RWPE1 (cell line): ENCODE measurements at regions not wholly inside any gene's neighbourhood (a gene's known extent, or its start where the extent isn't known, plus 50 kb on each side); places are given as distances from the start of the nearest gene placed in this dataset.
A peak's percentile ranks its signal among the peaks of the same experiment; 100 is the strongest.

Experiments
- CTCF ChIA-PET: fragments of 350-600 bp; sonication (Branson Sonifier 250); formaldehyde crosslinking; extraction: SDS; loops from one replicate; lab custom pipeline; 2021; lab: Yijun Ruan, JAX
- POLR2A ChIA-PET: fragments of 400-600 bp; formaldehyde crosslinking; extraction: SDS; loops from one replicate; lab custom pipeline; 2020; ENCODE audit warnings: antibody characterized with exemption; ENCODE audit not compliant: low non-redundant PET; lab: Yijun Ruan, JAX
- DNase-seq: peaks from one replicate; pipeline ENCODE4 v3.0.0; 2012; ENCODE audit warnings: low spot score
- H3K27ac ChIP-seq: fragments of 450-650 bp; 2 replicates; pipeline ENCODE4 v1.5.1; 2017
- CTCF ChIP-seq: fragments of 450-650 bp; conservative IDR thresholded peaks from 2 replicates; pipeline ENCODE4 v1.5.1; 2017; ENCODE audit warnings: low read depth, mild to moderate bottlenecking

DNA sequence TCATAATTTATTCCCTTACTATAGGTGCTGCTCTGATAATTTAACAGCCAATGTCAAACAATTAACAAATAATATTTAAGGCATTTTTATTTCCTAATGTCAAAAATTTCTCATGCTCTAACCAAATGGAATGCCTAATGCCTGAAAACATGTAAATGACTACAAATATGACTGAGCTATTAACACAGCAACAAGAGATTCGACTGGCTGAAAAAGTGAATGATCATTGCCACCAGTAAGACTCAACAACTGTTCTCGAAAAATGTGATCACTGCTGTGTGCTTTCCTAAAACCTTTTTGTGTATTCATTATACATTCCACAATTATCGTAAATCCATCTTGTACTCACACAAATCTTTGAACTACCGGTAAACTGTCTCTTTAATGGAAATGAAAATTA, 118.7 kb downstream of the NPY start:
- H3K27ac ChIP-seq, result no peak overlapping the region
- CTCF ChIA-PET, result interaction anchor here (0.7 kb wide), 1 partner anchor 16 kb away, joined by 4 read pairs; no protein-coding TSS in a partner anchor

DNA sequence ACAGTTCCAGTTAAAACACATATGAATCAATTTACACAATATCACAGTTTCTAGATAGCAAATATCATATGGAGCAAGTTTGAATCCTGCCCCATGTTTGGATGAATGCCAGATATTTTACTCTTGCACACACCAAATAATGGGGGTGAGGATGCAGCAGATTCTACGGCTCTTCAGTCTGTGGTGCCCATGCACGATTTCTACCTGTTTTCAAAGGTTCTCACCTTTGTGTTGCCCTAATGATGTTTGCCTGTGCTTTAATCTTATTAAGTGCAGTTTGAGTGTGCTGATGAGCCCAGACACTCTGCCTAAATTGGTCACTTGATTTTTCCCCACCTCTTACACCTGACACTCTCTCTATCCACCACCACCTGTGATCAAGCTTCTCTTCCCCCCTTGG, 119.6 kb downstream of the NPY start:
- CTCF ChIA-PET, result no interaction called here
- POLR2A ChIA-PET, result no interaction called here
- DNase-seq, result no peak
- no peak for TF ChIP-seq CTCF
- no peak overlapping the region for H3K27ac ChIP-seq

More for the DNA sequence above, 118.7 kb downstream of the NPY start:
- no peak for DNase-seq
- TF ChIP-seq CTCF, result no peak
- POLR2A ChIA-PET, result no interaction called here

- ChIA-PET CTCF (no interaction called here), POLR2A (no interaction called here)
- no peak overlapping the region for H3K27ac ChIP-seq
- TF ChIP-seq CTCF, result no peak
- DNase-seq, result no peak
Observed at GRCh38 chr7:24404315-24404714, 120.3 kb downstream of the NPY start.

DNA sequence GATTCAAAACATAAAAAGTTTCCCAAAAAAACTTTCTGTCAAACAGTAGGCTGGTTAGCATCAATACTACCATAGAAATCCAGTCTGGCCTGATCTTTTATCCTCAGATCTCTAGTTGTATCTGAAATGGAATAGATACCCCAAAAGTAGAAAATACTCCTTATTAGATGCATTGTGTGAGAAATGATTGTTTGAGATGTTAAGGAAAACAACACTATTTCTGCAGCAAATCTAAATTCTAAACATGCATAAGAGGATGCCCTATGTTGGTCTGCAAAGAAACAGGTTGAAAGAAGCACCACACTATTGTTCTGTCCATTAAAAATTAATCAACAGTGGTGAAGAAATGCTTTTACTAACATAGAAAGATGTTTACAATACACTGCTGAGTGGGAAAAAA, 121.0 kb downstream of the NPY start:
- no peak for DNase-seq
- CTCF ChIA-PET, result no interaction called here
- no peak for TF ChIP-seq CTCF
- POLR2A ChIA-PET, result no interaction called here
- H3K27ac ChIP-seq, result no peak overlapping the region

DNA sequence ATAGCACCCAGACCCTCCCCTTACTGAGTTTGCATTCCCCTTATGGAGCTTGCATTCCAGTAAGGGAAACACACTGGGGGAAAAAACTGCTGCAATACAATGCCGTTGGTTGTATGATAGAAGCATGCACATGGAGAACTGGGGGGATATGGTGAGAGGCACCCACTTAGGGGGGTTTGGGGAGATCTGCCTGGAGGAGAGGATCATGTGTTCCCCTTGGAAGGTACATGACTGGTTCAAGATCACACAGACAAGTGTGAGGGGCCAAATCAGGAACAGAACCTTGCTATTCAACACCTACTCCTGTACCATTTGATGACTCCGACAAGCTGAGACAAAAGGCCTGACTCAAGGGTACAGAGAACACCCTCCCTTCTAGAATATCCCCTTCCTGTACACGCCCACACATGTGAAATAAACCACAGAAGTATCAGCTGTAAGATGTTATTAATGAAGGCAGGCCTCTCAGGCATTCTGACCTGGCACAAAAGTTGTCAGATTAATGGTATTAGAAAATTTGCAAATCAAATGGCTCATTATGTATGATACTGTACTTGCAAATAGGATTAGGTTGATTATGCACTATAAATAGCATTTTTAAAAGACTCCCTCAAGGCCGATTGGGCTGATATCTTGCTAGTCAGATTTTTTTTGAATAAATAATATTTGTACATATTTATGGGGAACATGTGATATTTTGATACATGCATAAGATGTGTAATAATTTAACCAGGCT, 122.2 kb downstream of the NPY start:
- POLR2A ChIA-PET, result no interaction called here
- CTCF ChIA-PET, result no interaction called here
- TF ChIP-seq CTCF, result no peak
- no peak overlapping the region for H3K27ac ChIP-seq
- peak; percentile 44 for DNase-seq

- TF ChIP-seq CTCF, result no peak
- POLR2A ChIA-PET, result no interaction called here
- no peak overlapping the region for H3K27ac ChIP-seq
- no peak for DNase-seq
- CTCF ChIA-PET, result no interaction called here
Observed at GRCh38 chr7:24406789-24407299, 122.9 kb downstream of the NPY start.
